K562 (cell line): ENCODE measurements at regions not wholly inside any gene's neighbourhood (a gene's known extent, or its start where the extent isn't known, plus 50 kb on each side); places are given as distances from the start of the nearest gene placed in this dataset.

Experiments used
- ATAC-seq: fragments of 200-7000 bp; cut with Tn5 transposase; 3 replicates; pipeline ENCODE4 v1.9.1; 2020; ENCODE audit warnings: moderate library complexity
- BruUV-seq: library from RNA; stranded (reverse); fragments of 400-500 nt; replicated peaks from 2 replicates; lab custom pipeline; 2021; lab: Mats Ljungman, UMichigan
- CTCF ChIA-PET: fragments of 300-600 bp; formaldehyde crosslinking; extraction: SDS; loops from one replicate; lab custom pipeline; 2021; ENCODE audit warnings: low intra/inter-chr PET ratio; lab: Yijun Ruan, JAX
- POLR2A ChIA-PET: fragments of 300-600, 350-650 bp; sonication (Branson Sonifier 250); formaldehyde crosslinking; extraction: SDS; loops from one replicate; lab custom pipeline; 2021; ENCODE audit warnings: antibody characterized with exemption, inconsistent platforms; lab: Yijun Ruan, JAX
- DNase-seq, 4 experiments: peaks; one replicate each; pipeline versions ENCODE4 v3.0.0 to v3.0.0-alpha.2; 2011 to 2018; ENCODE audit warnings: low spot score in 3 of 4, mixed read lengths in 3 of 4; ENCODE audit errors: extremely low read depth in 1 of 4
- FAIRE-seq: peaks from 2 replicates; lab custom pipeline; 2011; peaks lifted over from hg19 to GRCh38; lab: Jason Lieb, UNC
- H2AFZ ChIP-seq: 2 replicates; pipeline ENCODE4 v1.6.0; 2011; ENCODE audit warnings: low read depth, low read length, control low read depth, inconsistent platforms
- H3K27ac ChIP-seq: fragments of 200-600 bp; 3 replicates; pipeline ENCODE4 v1.8.0; 2011; ENCODE audit warnings: low read depth, mild to moderate bottlenecking, control low read depth, inconsistent platforms, low read length, moderate library complexity, mixed read lengths; ENCODE audit errors: extremely low read depth
- H3K27me3 ChIP-seq, 2 experiments: fragments of 300-600 bp in 1 of 2; 2 replicates in 1 of 2; 3 replicates in 1 of 2; pipeline versions ENCODE4 v1.6.0 to v1.8.0; 2011; ENCODE audit warnings: inconsistent platforms in 2 of 2, low read length in 2 of 2, mild to moderate bottlenecking in 1 of 2, mixed read lengths in 1 of 2, moderate library complexity in 1 of 2; ENCODE audit not compliant: control insufficient read depth in 2 of 2, insufficient read depth in 2 of 2
- H3K36me3 ChIP-seq: fragments of 300-600 bp; 3 replicates; pipeline ENCODE4 v1.8.0; 2011; ENCODE audit warnings: mild to moderate bottlenecking, low read length, inconsistent platforms; ENCODE audit not compliant: control insufficient read depth, insufficient read depth
- H3K4me1 ChIP-seq, 2 experiments: fragments of 200-600 bp in 1 of 2; replicated peaks in 1 of 2; 2 replicates in 1 of 2; 3 replicates in 1 of 2; pipeline versions ENCODE4 v1.5.1 to v1.8.0; 2011; ENCODE audit warnings: inconsistent platforms in 2 of 2, low read length in 2 of 2, mild to moderate bottlenecking in 1 of 2, mixed read lengths in 1 of 2, moderate library complexity in 1 of 2; ENCODE audit not compliant: control insufficient read depth in 2 of 2, insufficient read depth in 2 of 2
- H3K4me2 ChIP-seq: 2 replicates; pipeline ENCODE4 v1.6.1; 2011; ENCODE audit warnings: low read length, control low read depth, inconsistent platforms, mixed read lengths; ENCODE audit not compliant: insufficient read depth
- H3K4me3 ChIP-seq: fragments of 200-600 bp; sonication (generic), shearing (Covaris generic); 2 replicates; pipeline ENCODE4 v1.5.1; 2016; ENCODE audit warnings: control low read depth, inconsistent platforms
- H3K79me2 ChIP-seq: fragments of 200-600 bp; 3 replicates; pipeline ENCODE4 v1.8.0; 2011; ENCODE audit warnings: low read length, inconsistent platforms; ENCODE audit not compliant: control insufficient read depth, insufficient read depth
- H3K9ac ChIP-seq, 2 experiments: 2 replicates each; pipeline versions ENCODE4 v1.6.0 to v1.6.1; 2011; ENCODE audit warnings: low read depth in 2 of 2, low read length in 2 of 2, control low read depth in 1 of 2, inconsistent platforms in 1 of 2, mild to moderate bottlenecking in 1 of 2, mixed read lengths in 1 of 2; ENCODE audit not compliant: insufficient read depth in 1 of 2
- H3K9me1 ChIP-seq: one replicate; pipeline ENCODE4 v1.6.0; 2011; ENCODE audit warnings: inconsistent platforms, mild to moderate bottlenecking, low read length, moderate library complexity; ENCODE audit not compliant: control insufficient read depth, insufficient read depth
- H3K9me3 ChIP-seq: replicated peaks from 2 replicates; pipeline ENCODE4 v1.5.1; 2011; ENCODE audit warnings: low read depth, low read length, inconsistent platforms; ENCODE audit not compliant: control insufficient read depth, insufficient read depth
- H4K20me1 ChIP-seq: replicated peaks from 2 replicates; pipeline ENCODE4 v1.6.1; 2011; ENCODE audit warnings: low read length, inconsistent platforms, mixed read lengths; ENCODE audit not compliant: control insufficient read depth, insufficient read depth
- GTF3C2 ChIP-seq: IDR thresholded peaks from 3 replicates; pipeline ENCODE4 v1.6.1; 2011; ENCODE audit warnings: borderline replicate concordance, mild to moderate bottlenecking, moderate library complexity; ENCODE audit not compliant: insufficient read length; ENCODE audit errors: extremely low read depth
- SP2 ChIP-seq: IDR thresholded peaks from 2 replicates; pipeline ENCODE4 v1.6.1; 2011; ENCODE audit warnings: mild to moderate bottlenecking, low read depth, low read length, moderate library complexity; ENCODE audit not compliant: poor library complexity, severe bottlenecking; ENCODE audit errors: extremely low read depth
- SRSF7 ChIP-seq: fragments of 200-400 bp; formaldehyde crosslinking; optimal IDR thresholded peaks from 2 replicates; pipeline ENCODE3; 2017; ENCODE audit warnings: mild to moderate bottlenecking, low read depth, low read length
- TAL1 ChIP-seq: fragments of 450-650 bp; IDR thresholded peaks from 2 replicates; pipeline ENCODE4 v1.6.1; 2016; ENCODE audit warnings: mild to moderate bottlenecking
- ZHX1 ChIP-seq: fragments of 150-350 bp; conservative IDR thresholded peaks from 2 replicates; pipeline ENCODE4 v1.6.1; 2014; ENCODE audit warnings: low read length
- ZNF239 ChIP-seq: fragments of 250-450 bp; sonication (Bioruptor Pico); IDR thresholded peaks from 2 replicates; pipeline ENCODE4 v1.4.0; 2020; ENCODE audit warnings: mild to moderate bottlenecking
- ZNF253 ChIP-seq: fragments of 250-450 bp; sonication (Bioruptor Pico); conservative IDR thresholded peaks from 2 replicates; pipeline ENCODE4 v1.6.1; 2021; ENCODE audit warnings: mild to moderate bottlenecking
- ZNF395 ChIP-seq: fragments of 200-800 bp; sonication (Bioruptor generic); IDR thresholded peaks from 2 replicates; pipeline ENCODE4 v1.6.1; 2017; ENCODE audit warnings: missing genetic modification characterization, missing compliant biosample characterization
- WGBS: fragments of 100-300 bp; shearing (Covaris generic); methylation state at CpG from one replicate; pipeline ENCODE4 v1.1.6; 2016; ENCODE audit warnings: low coverage, mixed read lengths; ENCODE audit not compliant: insufficient coverage; ENCODE audit errors: missing lambda C conversion rate; 5-methylcytosine and 5-hydroxymethylcytosine counted together
- in situ Hi-C: fragments of 300-500 bp; cut with MboI; formaldehyde crosslinking; loops from 4 replicates; pipeline ENCODE4 v1.15.0; 2018; ENCODE audit warnings: inconsistent platforms, mixed read lengths
- intact Hi-C: fragments of 100-400 bp; cut with micrococcal nuclease; formaldehyde crosslinking; loops from 2 replicates; pipeline ENCODE4 v1.14.2; 2022
- TF ChIP-seq, protein P1 (sequence below): fragments of 250-450 bp; sonication (Bioruptor Pico); IDR thresholded peaks from 2 replicates; pipeline ENCODE4 v1.5.1; 2021; ENCODE audit warnings: mild to moderate bottlenecking

DNA sequence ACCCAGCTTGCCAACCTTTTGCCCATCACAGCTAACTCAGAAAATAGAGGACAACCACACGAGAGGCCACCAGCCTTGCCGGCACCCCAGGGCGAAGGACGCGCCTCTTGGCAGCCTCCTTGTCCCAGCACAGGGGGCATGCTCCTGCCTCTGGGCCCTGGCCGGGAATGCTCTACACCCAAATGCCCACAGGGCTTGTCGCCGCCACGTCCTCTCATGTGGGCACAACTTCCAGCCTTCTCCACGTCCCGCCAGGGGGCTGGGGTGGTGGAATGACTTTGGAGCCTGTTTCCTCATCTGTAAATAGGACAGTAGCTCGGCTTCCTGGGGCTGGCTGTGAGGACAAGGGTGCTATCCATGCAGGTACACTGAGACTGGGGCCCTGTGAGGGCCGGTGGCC is 152.4 kb upstream of the MLN start:
- in situ Hi-C loops = no loop called here
- intact Hi-C loops = no loop called here
- no peak for ATAC-seq
- WGBS = 2% methylated on average over 13 of the region's 13 CpGs
- no peak for FAIRE-seq
- H3K27ac ChIP-seq = no peak overlapping the region
- no peak overlapping the region for H3K4me2 ChIP-seq
- H3K27me3 ChIP-seq = peaks cover 22 to 77% of the 10 kb centered on the region in 2 experiments
- H3K9me3 ChIP-seq = no peaks in the 10 kb centered on the region
- H3K9me1 ChIP-seq = no peaks in the 10 kb centered on the region
- H4K20me1 ChIP-seq = peaks cover 35% of the 10 kb centered on the region
- H3K79me2 ChIP-seq = no peaks in the 10 kb centered on the region
- BruUV-seq = no TSS peak
- DNase-seq = no peak
- no peaks in the 10 kb centered on the region for H3K36me3 ChIP-seq
- ChIA-PET POLR2A (interaction anchor here (0.6 to 1.5 kb wide), 4 partner anchors 11 to 98 kb away, joined by 3 to 4 read pairs (median 4); no protein-coding TSS in a partner anchor), CTCF (no interaction called here)
- no peak overlapping the region for H3K9ac ChIP-seq
- H2AFZ ChIP-seq = no peak overlapping the region
- H3K4me1 ChIP-seq = peaks cover 0 to 10% of the 10 kb centered on the region in 2 experiments; a peak in 1 of 5 replicates
- no peak overlapping the region for H3K4me3 ChIP-seq
- TF ChIP-seq TAL1 = no peak
- TF ChIP-seq SRSF7 = no peak
- TF ChIP-seq, protein P1, sequence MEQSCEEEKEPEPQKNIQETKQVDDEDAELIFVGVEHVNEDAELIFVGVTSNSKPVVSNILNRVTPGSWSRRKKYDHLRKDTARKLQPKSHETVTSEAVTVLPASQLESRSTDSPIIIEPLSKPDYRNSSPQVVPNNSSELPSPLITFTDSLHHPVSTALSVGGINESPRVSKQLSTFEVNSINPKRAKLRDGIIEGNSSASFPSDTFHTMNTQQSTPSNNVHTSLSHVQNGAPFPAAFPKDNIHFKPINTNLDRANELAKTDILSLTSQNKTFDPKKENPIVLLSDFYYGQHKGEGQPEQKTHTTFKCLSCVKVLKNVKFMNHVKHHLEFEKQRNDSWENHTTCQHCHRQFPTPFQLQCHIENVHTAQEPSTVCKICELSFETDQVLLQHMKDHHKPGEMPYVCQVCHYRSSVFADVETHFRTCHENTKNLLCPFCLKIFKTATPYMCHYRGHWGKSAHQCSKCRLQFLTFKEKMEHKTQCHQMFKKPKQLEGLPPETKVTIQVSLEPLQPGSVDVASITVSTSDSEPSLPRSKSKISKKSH (CRISPR knock-in tag) = no peak
- TF ChIP-seq SP2 = no peak
- TF ChIP-seq ZNF239 = no peak
- no peak for TF ChIP-seq ZNF395 (CRISPR knock-in tag)
- TF ChIP-seq ZNF253 (CRISPR knock-in tag) = no peak
- TF ChIP-seq GTF3C2 = no peak
- no peak for TF ChIP-seq ZHX1
